HG02973 (cell line): ENCODE measurements at regions not wholly inside any gene's neighbourhood (a gene's known extent, or its start where the extent isn't known, plus 50 kb on each side); places are given as distances from the start of the nearest gene placed in this dataset.
A peak's percentile ranks its signal among the peaks of the same experiment; 100 is the strongest.

ENCODE experiments used
- ATAC-seq: cut with Tn5 transposase; IDR thresholded peaks from one replicate; pipeline ENCODE4 v1.9.1; 2021; ENCODE audit warnings: moderate library complexity; ENCODE audit not compliant: unreplicated experiment

- ATAC-seq: no peak
Measured at GRCh38 chr16:55214974-55215494, 109.0 kb upstream of the IRX6 start.

DNA sequence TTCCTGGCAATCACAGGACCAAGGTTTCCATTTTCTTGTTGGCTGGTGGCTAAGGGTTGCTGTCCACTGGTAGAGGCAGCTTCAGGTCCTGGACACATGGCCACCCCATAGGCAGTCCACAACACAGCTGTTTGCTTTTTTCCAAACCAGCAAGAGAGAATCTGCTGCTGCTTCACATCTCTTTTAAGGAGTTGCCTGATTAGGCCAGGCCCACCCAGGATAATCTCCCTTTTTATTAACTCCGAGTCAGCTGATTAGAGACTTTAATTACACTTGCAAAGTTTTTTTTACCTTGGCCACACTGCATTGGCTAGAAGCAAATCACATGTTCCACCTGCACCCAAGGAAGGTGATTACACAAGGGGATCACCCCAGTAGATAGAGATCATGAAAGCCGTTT, 106.6 kb upstream of the IRX6 start:
- no peak for ATAC-seq

GRCh38 chr16:55221836-55222235, 102.2 kb upstream of the IRX6 start:
- ATAC-seq: no peak

DNA sequence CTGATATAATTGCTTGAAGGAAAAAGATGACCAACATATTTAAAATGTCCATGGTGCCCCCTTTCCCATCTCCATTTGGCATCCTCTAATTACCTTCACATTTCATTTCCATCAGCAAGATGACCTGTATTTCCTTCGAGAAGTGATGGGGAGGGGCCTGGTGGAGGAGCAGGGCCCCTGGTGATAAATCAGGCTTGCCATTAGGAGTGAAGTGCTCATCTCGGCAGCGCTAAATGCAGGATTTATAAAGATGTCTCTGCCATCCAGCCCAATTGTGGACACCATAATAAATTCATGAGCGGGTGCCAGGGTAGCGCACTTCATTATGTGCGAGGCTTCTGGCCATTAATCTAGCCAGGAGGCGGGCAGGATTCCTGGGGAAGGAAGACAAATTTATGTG, 101.5 kb upstream of the IRX6 start:
- ATAC-seq: no peak

GRCh38 chr16:55225972-55226542, 97.9 kb upstream of the IRX6 start:
- no peak for ATAC-seq

DNA sequence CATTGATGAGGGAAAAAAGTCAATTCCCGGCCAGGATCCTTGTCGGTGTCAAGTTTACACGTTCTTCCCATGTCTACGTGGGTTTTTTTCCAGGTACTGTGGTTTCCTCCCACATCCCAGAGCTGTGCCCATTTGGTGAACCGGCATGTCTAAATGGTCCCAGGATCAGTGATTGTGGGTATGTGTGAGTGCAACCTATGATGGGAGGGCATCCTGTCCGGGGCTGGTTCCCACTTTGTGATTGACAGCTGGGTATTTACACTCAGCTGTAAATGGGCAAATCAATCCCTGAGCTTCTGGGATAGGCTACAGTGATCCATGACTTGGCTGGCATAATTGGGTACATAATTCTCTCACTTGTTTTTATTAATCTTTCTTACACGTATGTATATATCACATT, 91.2 kb upstream of the IRX6 start:
- ATAC-seq: no peak

DNA sequence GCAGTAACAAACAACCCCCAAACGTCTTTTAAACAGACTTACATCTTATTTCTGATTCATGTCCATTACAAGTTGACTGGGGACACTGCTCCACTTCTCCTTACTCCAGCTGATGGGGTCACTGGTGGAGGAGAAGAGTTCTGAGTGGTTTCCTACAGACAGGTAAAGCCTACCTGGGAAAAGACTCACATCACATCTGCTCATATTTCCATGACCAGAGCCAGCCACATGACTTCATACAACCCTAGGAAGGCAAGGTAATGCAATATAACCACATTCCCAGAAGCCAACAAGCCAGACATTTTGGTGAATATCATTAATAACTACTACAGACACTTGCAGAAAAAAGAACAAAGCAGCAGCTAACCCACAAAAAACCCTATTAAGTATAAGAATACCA, 90.5 kb upstream of the IRX6 start:
- ATAC-seq: no peak

GRCh38 chr16:55236655-55237054, 87.3 kb upstream of the IRX6 start:
- no peak for ATAC-seq

- no peak for ATAC-seq
Measured at GRCh38 chr16:55239723-55240122, 84.3 kb upstream of the IRX6 start.

DNA sequence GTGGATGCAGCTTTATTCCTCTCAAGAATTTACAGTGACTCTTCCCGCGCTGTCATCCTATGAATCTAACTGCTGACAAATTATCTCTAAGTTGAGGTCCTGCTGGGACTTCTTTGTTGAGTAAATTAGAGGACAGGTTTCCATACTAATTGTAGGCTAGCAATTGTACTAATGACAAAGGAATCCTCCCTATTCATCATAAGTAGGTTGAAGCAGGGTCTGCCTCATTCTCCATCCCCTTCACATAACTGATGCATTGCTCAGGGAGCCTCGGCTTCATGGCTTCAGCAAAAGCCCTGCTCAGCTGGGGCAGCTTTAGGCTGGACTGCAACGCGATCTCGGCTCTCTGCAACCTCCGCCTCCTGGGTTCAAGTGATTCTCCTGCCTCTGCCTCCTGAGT, 83.1 kb upstream of the IRX6 start:
- ATAC-seq: no peak

DNA sequence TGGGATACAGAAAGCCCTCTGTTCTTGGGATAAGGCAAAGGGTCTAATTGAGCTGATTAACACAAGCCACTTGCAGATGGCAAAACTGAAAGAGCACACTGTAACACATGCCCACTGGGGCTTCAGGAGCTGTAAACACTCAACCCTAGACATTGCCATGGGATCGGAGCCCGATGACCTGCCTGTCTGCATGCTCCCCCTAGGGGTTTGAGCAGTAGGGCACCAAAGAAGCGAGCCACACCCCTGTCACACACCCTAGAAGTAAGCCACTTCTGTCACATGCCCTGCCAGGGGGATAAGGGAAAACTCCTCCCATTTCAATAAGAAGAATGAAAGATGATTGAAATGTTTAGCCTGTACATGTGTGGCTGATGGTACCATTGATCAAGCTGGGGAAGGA, 81.3 kb upstream of the IRX6 start:
- no peak for ATAC-seq

GRCh38 chr16:55248058-55248457, 75.9 kb upstream of the IRX6 start:
- no peak for ATAC-seq

GRCh38 chr16:55248494-55248893, 75.5 kb upstream of the IRX6 start:
- no peak for ATAC-seq

DNA sequence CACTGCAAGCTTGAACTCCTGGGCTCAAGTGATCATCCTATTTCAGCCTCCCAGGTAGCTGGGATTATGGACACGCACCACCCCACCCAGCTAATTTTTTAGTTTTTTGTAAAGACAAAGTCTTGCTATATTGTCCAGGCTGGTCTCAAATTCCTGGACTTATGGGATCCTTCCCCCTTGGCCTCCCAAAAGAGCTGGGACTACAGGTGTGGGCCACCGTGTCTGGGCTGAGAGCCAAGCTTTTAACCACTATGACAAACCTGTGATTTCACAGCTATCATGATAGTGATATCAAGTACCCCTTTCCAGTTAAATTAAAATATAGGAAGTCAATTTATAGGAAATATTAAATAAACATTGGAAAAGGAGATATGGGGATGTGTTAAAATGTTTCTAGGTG, 74.6 kb upstream of the IRX6 start:
- ATAC-seq: no peak

DNA sequence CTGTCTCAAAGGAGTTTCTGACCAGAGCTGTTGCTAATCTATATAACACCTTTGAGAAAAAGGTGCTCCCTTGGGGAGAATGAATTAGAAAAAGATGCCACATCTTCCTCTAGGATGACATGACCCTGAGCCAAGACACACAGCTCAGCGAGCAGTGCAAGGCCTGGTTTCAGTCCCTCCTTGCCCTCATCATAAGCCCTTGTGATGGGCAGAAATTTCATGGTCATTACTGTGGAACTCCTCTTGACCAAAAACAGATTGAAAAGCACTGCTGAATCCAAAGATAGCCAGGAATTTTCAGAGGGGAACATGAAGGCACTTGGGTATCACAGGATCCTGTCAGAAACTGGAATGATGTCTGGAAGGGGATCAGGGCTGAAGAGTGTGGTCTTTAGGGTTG, 74.1 kb upstream of the IRX6 start:
- no peak for ATAC-seq

- ATAC-seq: no peak
Measured at GRCh38 chr16:55250701-55251100, 73.3 kb upstream of the IRX6 start.

GRCh38 chr16:55251151-55251550, 72.9 kb upstream of the IRX6 start:
- ATAC-seq: no peak

- ATAC-seq: no peak
Measured at GRCh38 chr16:55252577-55252976, 71.4 kb upstream of the IRX6 start.

DNA sequence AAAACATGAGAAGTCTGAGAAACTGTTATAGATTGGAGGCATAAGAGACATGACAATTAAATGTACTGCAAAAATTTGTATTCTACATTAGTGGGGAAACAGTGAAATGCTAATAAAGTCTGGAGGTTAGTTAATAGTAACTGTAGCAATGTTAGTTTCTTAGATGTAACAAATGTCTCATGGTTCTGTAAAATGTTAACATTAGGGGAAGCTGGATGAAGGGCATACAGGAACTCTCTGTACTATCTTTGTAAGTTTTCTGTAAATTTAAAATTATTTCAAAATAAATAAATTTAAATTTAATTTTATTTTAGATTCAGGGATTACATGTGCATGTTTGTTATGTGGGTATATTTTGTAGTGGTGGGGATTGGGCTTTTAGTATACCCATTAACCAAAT, 70.0 kb upstream of the IRX6 start:
- ATAC-seq: no peak

- no peak for ATAC-seq
Measured at GRCh38 chr16:55255733-55256282, 68.2 kb upstream of the IRX6 start.

DNA sequence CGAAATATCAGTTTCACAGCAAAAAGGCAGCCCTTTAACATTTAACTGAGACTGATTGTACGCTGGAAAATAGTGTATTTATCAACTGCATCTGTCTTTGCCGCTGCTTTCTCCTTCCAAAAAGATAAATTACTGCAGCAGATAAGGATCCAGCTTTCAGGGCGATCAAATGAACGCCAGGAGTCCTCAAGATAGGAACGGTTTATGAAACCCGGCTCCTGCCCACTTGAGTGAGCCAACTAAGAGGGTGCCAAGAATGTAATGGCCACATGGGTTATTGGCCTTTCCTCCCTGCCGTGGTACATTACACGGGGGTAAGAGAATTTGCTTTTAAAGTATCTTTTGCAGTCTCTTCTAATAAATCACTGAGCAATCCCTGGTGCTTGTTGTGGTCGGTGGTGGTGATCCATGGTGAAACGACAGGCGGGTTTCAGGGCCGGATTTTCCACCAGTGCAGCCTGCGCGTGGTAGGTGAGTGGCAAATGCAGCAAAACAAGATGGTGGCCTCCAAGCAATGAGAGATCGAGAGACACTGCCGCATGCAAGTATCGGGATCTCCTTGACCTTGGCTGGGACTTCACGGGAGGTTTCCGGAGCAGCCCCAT, 67.5 kb upstream of the IRX6 start:
- ATAC-seq: no peak

DNA sequence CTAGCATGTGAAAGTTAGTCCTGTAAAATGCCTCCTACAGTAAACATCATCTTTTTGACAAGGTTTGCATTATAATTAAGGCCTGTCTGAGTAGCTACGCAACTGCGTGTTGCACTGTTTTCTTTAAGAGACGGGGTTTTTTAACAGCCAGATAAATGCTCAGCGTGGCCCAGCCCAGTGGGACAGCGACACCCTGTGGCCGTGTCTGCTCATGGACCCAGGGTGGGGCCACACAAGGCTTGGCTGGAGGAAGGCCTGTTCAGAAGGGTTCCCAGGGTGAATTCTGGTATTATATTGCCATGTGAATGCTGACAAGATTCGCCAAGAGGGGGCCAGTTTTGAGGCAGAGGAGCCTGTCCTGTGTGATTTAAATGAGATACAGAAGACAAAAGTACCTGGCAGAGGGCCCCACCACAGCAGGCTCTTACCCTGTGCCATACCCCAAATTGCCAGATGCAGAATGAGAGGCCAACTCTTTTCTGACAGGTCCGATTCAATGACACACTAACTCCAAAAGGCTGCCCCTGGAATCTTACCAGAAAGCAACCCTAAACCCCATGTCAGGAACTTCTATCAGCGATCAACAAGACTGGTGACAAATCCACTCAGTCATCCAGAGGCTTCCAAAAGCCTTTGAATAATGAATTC, 65.9 kb upstream of the IRX6 start:
- peak; percentile 84 for ATAC-seq
